Fibroblast of skin of left quadriceps (primary cell): ENCODE measurements at regions not wholly inside any gene's neighbourhood (a gene's known extent, or its start where the extent isn't known, plus 50 kb on each side); places are given as distances from the start of the nearest gene placed in this dataset.
"Not testable (repeated sequence)": the region's sequence is repeated elsewhere in the genome, so short reads cannot be mapped to it uniquely, and the experiment has no call there.

Experiments used
- DNase-seq, 2 experiments: peaks; one replicate each; pipeline ENCODE4 v3.0.0-alpha.2; 2013; ENCODE audit warnings: low read depth in 2 of 2

- no peak for DNase-seq
These were observed 135.6 kb upstream of the TSC22D1 start for GRCh38 chr13:44711706-44712105.

GRCh38 chr13:44710576-44710975 is 134.4 kb upstream of the TSC22D1 start:
- peak; percentile 86 to 87 for DNase-seq

- not testable (repeated sequence) for DNase-seq
These were observed 128.7 kb upstream of the TSC22D1 start for GRCh38 chr13:44704811-44705210.

- peak in 1 of 2 experiments; percentile 52 for DNase-seq
These were observed 127.2 kb upstream of the TSC22D1 start for GRCh38 chr13:44703371-44703770.

GRCh38 chr13:44698066-44698465 is 121.9 kb upstream of the TSC22D1 start:
- no peak for DNase-seq

GRCh38 chr13:44697058-44697457 is 120.9 kb upstream of the TSC22D1 start:
- no peak for DNase-seq

- DNase-seq, result no peak
These were observed 119.4 kb upstream of the TSC22D1 start for GRCh38 chr13:44695520-44695919.

- DNase-seq, result no peak
These were observed 118.7 kb upstream of the TSC22D1 start for GRCh38 chr13:44694842-44695241.

- no peak for DNase-seq
These were observed 118.2 kb upstream of the TSC22D1 start for GRCh38 chr13:44694291-44694690.

- no peak for DNase-seq
These were observed 117.1 kb upstream of the TSC22D1 start for GRCh38 chr13:44693156-44693764.

GRCh38 chr13:44692173-44692713 is 116.1 kb upstream of the TSC22D1 start:
- no peak for DNase-seq

GRCh38 chr13:44690376-44690775 is 114.2 kb upstream of the TSC22D1 start:
- no peak for DNase-seq

GRCh38 chr13:44688652-44689051 is 112.5 kb upstream of the TSC22D1 start:
- DNase-seq, result no peak

- no peak for DNase-seq
These were observed 110.4 kb upstream of the TSC22D1 start for GRCh38 chr13:44686531-44686934.

- DNase-seq, result no peak
These were observed 109.5 kb upstream of the TSC22D1 start for GRCh38 chr13:44685641-44686040.

GRCh38 chr13:44682416-44682815 is 106.3 kb upstream of the TSC22D1 start:
- DNase-seq, result not testable (repeated sequence)

- no peak for DNase-seq
These were observed 104.7 kb upstream of the TSC22D1 start for GRCh38 chr13:44680746-44681355.

- DNase-seq, result no peak
These were observed 103.5 kb upstream of the TSC22D1 start for GRCh38 chr13:44679597-44679996.

- DNase-seq, result no peak
These were observed 102.1 kb upstream of the TSC22D1 start for GRCh38 chr13:44678197-44678596.

- DNase-seq, result no peak
These were observed 100.4 kb upstream of the TSC22D1 start for GRCh38 chr13:44676534-44676933.

- DNase-seq, result no peak
These were observed 93.4 kb upstream of the TSC22D1 start for GRCh38 chr13:44669534-44669933.

- peak; percentile 67 to 68 for DNase-seq
These were observed 92.6 kb upstream of the TSC22D1 start for GRCh38 chr13:44668688-44669087.

GRCh38 chr13:44667943-44668342 is 91.8 kb upstream of the TSC22D1 start:
- peak; percentile 37 to 40 for DNase-seq
